ENCODE measurements at regions not wholly inside any gene's neighbourhood (a gene's known extent, or its start where the extent isn't known, plus 50 kb on each side); places are given as distances from the start of the nearest gene placed in this dataset.

DNA sequence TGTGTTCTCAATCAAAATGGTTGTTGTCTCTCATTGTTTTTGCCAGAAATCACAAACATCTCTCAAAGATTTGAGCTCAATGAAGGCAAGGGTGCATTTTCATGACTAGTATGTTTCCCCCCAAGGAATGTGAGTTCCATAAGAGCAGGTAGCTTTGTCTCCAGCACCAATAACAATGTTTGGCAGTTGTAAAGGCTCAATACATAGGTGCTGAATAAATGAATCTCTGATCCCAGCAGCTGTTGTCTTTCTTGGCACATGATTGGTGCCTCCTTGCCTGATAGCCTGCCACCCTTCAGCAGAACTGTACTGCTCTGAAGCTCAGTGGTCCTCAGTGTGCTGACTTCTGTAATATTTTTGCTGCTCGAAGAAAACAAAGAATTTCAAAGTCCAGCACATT, 103.1 kb upstream of the CDH11 start:
- TF ChIP-seq, protein P1, sequence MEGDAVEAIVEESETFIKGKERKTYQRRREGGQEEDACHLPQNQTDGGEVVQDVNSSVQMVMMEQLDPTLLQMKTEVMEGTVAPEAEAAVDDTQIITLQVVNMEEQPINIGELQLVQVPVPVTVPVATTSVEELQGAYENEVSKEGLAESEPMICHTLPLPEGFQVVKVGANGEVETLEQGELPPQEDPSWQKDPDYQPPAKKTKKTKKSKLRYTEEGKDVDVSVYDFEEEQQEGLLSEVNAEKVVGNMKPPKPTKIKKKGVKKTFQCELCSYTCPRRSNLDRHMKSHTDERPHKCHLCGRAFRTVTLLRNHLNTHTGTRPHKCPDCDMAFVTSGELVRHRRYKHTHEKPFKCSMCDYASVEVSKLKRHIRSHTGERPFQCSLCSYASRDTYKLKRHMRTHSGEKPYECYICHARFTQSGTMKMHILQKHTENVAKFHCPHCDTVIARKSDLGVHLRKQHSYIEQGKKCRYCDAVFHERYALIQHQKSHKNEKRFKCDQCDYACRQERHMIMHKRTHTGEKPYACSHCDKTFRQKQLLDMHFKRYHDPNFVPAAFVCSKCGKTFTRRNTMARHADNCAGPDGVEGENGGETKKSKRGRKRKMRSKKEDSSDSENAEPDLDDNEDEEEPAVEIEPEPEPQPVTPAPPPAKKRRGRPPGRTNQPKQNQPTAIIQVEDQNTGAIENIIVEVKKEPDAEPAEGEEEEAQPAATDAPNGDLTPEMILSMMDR (conservative IDR thresholded peaks at IDR 0.05; ENCODE audit: low read depth, low read length), result no peak
- no peak overlapping the region for H3K4me3 ChIP-seq (ENCODE audit: low read depth, low read length)
- no peak for DNase-seq (ENCODE audit: low read depth)

DNA sequence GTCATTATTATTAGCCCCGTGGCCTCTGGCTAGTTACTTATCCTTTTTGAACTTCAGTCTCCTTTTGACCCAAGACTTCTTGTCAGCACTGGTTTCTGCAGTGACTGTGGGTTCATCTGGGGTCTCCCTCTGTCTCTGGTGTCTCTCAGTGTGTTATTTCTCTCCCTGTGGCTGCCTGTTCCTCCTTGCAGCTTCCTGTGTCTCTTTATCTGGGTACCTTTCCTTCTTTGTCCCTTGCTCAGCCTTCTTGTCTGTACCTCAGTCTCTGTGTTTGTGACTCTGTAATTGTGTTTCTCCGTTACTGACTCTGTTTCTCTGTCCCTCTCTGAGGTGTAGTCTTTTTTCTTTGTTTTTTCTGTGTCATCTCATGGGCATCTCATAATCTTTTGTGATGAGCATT, 102.6 kb upstream of the CDH11 start:
- DNase-seq (ENCODE audit: low read depth), result no peak

DNA sequence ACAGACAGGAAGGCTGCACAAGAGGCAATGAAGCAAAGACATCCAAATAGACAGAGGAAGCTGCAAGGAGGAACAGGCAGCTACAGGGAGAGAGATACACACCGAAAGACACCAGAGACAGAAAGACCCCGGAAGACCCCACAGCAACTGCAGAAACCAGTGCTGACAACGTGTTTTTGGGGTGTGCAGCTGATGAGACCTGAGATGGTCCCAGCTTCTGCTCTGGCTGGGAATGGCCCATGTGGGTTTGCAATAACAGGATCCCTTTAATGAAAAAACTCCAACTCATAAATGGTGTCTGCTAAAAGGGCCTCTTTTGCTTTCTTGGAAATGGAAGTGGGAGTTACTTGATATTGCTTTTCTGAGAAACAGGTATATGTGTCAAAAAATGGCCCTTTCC, 101.5 kb upstream of the CDH11 start:
- TF ChIP-seq, protein P1 (conservative IDR thresholded peaks at IDR 0.05; ENCODE audit: low read depth, low read length), result no peak
- no peak for DNase-seq (ENCODE audit: low read depth)
- H3K4me3 ChIP-seq (ENCODE audit: low read depth, low read length), result no peak overlapping the region

More for the DNA sequence above, 102.6 kb upstream of the CDH11 start:
- H3K4me3 ChIP-seq (ENCODE audit: low read depth, low read length), result no peak overlapping the region
- TF ChIP-seq, protein P1 (conservative IDR thresholded peaks at IDR 0.05; ENCODE audit: low read depth, low read length), result no peak

DNA sequence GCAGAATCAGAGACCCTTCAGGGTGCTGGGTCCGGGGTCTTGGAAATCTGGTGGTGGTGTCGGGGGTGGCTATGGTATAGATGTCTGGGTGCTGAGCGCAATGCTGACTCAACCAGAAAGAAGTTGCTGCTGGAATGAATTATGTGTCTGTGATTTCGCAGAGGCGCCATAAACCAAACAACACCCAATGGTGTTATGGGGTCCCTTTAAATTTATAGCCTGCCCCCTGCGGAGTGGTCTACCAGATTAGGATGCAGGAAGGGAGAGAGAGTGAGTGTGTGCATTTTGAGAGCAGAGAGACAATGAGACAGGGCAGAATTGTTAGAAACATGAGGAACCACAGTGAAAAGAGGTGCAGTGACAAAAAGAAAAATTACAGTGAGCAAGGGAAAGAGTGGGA, 100.7 kb upstream of the CDH11 start:
- DNase-seq (ENCODE audit: low read depth), result no peak
- no peak overlapping the region for H3K4me3 ChIP-seq (ENCODE audit: low read depth, low read length)
- TF ChIP-seq, protein P1 (conservative IDR thresholded peaks at IDR 0.05; ENCODE audit: low read depth, low read length), result no peak

DNA sequence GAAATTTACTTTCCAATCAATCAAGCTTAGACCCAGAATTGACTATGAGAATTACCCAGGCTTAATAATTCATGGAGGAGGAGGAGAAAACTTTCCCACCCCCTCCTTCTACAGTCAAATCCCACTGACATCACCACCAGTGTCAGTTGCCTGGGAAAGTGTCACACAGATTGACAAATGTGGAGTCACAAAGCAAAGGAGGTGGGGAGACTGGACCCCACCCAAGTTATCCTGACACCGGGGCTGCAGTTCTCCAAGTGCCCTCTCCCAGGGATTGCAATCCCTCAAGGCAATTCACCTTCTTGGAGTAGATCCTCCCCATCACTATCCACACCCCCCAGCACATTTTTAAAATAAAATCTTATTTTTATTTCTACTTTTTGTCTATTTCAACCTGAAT, 100.2 kb upstream of the CDH11 start:
- no peak overlapping the region for H3K4me3 ChIP-seq (ENCODE audit: low read depth, low read length)
- no peak for DNase-seq (ENCODE audit: low read depth)
- TF ChIP-seq, protein P1 (conservative IDR thresholded peaks at IDR 0.05; ENCODE audit: low read depth, low read length), result no peak

DNA sequence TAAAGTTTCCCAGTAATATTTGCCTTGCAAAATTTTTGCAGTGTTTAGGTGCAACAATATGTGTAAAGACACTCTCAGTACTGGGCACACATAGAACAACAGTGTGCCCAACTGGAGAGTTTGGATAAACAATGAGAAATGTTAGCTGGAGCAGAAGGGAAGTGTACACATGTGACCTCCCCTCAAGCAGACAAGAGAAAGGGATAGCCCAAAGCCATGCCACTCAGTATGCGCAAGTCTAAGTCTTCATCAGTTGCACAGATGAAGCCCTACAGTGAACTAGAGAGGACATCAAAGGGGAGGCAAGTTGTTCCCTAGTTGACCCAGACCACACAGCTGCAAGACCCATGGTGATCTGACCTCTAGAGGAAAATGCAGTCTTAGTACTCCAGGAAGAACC, 97.9 kb upstream of the CDH11 start:
- no peak for DNase-seq (ENCODE audit: low read depth)
- no peak overlapping the region for H3K4me3 ChIP-seq (ENCODE audit: low read depth, low read length)
- TF ChIP-seq, protein P1 (conservative IDR thresholded peaks at IDR 0.05; ENCODE audit: low read depth, low read length), result no peak

DNA sequence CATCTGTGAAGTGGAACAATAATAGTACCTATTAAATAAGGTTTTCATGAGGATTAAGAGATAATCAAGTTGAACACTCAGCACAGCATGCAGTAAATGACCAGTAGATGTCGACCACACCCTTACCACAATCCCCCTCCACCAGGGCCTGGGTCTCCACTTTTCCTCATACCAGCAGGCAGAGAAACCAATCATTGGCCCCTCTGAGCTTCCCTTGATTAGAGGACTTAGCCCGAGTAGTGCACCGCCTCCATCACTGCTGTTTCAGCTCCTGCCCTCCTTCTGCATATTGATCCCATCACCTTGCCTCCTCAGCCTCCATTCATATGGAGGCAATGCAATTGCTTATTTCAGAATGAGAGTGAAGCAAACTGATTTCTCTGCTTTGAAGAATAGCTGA, 96.5 kb upstream of the CDH11 start:
- H3K4me3 ChIP-seq (ENCODE audit: low read depth, low read length), result no peak overlapping the region
- TF ChIP-seq, protein P1 (conservative IDR thresholded peaks at IDR 0.05; ENCODE audit: low read depth, low read length), result no peak
- DNase-seq (ENCODE audit: low read depth), result no peak

All from choroid plexus epithelial cell (primary cell).